ENCODE measurements at regions not wholly inside any gene's neighbourhood (a gene's known extent, or its start where the extent isn't known, plus 50 kb on each side); places are given as distances from the start of the nearest gene placed in this dataset.

DNA sequence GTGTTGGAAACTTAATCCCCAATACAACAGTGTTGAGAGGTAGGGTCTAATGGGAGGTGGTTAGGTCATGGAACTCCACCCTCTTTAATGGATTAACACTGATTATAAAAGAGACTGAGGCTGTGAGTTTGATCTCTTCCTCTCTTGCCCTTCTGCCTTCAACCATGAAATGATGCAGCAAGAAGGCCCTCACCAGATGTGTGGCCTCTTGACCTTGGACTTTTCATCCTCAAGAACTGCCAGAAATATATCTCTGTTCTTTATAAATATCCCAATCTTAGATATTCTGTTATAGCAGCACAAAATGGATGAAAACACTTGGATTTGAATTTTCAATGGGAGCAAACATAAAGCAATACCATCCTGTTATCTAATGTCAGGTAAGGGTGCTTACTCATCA, 67.6 kb downstream of the NMUR2 start:
- DNase-seq, result no peak

DNA sequence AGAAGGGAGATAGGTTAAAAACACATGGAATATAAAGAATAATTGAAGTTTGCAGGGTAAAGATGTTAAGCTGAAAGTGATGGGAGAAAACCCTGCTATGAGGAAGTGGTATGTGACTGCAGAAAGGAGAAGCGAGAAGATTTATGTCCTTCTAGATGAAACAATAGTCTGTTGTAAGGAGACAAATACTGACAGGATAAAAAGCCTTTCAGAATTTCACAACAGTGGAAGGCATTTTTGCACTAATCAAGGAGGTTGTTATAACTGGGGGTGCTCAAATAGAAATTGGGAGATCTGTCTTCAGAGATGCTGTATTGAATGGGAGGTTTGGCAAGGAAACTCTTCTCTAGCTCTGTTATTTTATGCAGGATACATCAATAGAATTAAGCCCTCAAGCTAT, 69.6 kb downstream of the NMUR2 start:
- no peak for DNase-seq

DNA sequence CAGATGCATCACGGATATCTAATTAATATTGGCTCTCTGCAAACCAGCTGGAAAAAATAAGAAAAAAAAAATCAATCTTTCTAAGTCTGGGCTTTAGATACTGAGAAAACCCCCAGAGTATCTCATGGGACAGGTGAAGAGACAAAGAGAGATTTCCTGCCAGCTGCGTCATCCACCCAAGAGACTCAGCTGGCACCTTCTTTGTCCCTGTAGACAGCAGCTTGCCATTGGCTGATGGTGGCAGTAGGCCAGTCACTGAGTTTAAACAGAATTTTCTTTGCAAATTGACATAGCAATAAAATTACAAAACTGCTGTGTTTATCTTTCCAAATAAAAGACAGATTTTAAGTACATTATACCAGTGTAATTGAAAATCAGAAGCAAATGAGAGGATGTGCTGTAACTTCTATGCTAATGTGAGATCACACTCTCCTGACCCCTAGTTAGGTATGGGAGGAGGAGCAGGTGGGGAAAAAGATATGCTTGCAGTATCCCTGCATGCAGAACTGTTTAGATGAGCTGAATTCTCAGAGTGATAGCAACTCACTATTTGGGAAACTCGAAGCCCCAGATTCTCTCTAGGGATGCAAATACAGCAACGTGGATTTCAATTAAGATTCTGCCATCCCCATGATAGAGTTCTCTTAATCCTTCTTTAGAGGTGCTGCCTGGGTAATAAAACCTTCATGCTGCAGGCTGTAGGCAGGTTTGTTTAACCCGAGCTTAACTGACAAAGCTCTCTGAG, 72.2 kb downstream of the NMUR2 start:
- no peak for DNase-seq

DNA sequence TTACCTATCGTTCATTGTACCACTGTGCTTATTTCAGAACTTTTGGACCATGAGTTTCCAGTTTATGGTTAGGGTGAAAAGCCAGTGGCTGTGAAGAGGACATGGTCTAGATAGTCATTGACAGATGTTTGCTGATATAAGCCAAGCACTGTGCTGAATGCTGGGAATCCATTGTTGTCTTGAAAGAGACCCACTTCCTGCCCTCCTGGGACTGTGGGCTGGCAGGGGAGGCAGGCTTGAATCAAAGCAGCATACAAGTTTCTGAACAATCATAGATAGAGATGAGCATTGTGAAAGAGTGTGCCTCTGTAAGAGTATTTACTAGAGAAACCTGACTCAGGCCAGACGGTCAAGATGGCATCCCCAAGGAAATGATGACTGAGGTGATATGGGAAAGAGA, 73.4 kb downstream of the NMUR2 start:
- no peak for DNase-seq

- DNase-seq, result no peak
These were observed 74.1 kb downstream of the NMUR2 start for GRCh38 chr5:152331006-152331405.

DNA sequence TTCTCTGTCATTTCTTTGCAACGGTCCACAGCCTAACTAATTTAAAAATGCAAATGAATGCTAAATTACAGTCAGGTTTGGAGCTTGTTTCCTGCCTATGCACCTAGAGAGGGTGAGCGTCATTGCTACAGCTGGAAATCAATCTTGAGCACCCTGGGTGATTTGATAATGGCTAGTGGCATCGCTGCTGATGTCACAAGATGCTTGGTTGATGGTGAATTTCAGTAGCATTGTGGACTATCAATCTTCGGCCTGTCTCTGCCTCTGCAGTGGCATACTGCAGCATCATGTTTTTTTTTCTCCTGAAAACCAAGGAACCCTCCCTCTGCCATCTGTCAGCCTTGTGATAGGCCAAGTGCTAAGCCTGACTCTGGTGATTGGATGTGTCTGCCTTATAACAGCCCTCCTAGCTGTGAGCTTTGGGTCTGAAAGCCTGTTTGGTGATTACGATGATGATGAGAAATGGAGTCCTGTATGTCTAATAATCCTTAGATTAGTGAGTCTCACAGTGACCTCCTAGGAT, 75.3 kb downstream of the NMUR2 start:
- DNase-seq, result no peak

- DNase-seq, result no peak
These were observed 75.9 kb downstream of the NMUR2 start for GRCh38 chr5:152329207-152329606.

- no peak for DNase-seq
These were observed 89.1 kb downstream of the NMUR2 start for GRCh38 chr5:152315942-152316341.

- no peak for DNase-seq
These were observed 90.8 kb downstream of the NMUR2 start for GRCh38 chr5:152314196-152314829.

GRCh38 chr5:152309926-152310450, 95.1 kb downstream of the NMUR2 start:
- no peak for DNase-seq

- DNase-seq, result no peak
These were observed 98.7 kb downstream of the NMUR2 start for GRCh38 chr5:152306386-152306785.

- no peak for DNase-seq
These were observed 99.6 kb downstream of the NMUR2 start for GRCh38 chr5:152305525-152305924.

DNA sequence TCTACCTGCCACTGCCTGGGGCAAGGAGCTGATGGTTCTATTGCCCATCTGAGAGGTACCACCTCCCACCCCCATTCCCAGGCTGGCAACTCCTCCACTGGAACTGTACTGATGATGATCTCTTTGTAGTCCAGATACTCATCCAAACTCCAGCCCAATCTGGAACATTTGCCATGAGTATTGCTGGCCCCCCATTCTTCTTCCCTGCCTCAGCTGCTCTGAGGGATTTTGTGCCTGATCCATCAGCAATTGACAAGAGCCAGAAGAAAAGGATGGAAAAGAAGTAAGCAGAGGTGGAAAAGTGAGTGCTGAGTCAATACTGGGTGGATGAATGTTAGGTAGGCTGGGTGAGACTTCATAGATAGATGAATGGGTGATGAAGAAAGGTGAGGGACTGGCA, 101.2 kb downstream of the NMUR2 start:
- no peak for DNase-seq

- DNase-seq, result no peak
These were observed 107.2 kb downstream of the NMUR2 start for GRCh38 chr5:152297866-152298265.

GRCh38 chr5:152293189-152293588, 111.9 kb downstream of the NMUR2 start:
- DNase-seq, result no peak

DNA sequence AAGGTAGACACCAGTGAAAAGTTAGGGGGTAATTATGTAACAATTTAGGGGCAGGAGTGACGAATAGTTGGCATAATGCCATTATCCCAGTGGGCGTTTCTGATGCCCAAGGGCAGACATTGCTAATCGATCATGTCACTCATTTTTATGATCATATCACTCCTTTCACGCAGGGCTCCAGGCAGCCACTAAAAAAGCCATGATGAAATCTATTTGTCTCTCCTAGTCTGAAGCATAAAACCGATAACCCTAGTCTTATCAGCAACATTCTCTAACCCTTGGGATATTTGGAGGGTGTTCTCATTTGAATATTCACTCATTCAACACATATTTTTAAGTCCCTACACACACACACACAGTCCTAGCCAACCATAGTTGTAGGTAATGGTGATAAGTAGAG, 114.9 kb downstream of the NMUR2 start:
- DNase-seq, result no peak

DNA sequence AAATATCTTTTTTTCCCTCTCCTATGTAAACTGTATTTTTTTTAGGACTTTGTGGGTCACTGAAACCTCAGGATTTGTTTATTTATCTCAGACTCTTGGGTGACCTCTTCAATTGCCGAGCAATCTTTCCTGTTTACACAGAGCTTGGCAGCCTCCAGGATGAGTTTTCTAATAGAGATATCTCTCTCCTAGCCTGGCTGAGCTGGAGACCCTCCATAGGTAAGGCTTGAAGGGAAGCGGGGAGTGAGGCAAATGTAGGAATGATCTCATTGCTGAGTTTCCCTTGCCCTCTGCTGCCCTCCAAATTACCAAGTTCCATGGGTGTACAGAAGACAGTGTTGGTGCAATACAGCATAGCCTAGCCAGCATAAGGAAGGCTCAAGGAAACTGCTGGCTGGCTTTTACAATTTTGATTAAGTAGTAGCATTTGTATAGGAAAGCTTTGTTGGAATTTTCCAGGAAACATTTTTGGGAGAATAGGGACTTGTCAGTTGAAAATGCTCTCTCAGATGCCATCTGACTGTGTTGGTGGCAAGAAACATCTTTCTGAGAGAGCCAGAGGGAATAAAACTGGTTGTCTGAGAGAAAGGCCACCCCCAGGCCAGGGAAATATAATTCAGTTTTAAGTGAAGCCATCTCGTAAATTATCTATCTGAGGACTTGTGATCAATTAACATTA, 116.0 kb downstream of the NMUR2 start:
- DNase-seq, result no peak

DNA sequence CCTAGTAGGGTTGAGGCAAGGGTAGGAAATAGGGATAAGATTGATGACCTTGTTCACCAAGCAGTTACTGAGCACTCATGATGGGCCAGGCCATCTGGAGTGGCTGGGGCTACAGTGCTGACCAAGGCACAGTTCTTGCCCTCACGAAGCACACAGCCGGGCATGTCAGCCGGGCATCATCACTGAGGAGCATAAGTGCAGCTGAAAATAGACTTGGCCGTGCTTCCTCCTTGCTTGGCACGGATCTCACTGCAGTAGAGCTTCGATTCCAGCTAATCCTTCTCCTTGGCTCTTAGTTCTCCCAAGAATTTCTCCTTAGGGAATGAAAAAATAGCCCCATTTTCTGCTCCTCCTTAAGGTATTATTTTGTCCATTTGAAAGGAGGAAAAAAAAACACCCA, 116.6 kb downstream of the NMUR2 start:
- DNase-seq, result no peak

GRCh38 chr5:152285764-152286163, 119.3 kb downstream of the NMUR2 start:
- DNase-seq, result no peak

DNA sequence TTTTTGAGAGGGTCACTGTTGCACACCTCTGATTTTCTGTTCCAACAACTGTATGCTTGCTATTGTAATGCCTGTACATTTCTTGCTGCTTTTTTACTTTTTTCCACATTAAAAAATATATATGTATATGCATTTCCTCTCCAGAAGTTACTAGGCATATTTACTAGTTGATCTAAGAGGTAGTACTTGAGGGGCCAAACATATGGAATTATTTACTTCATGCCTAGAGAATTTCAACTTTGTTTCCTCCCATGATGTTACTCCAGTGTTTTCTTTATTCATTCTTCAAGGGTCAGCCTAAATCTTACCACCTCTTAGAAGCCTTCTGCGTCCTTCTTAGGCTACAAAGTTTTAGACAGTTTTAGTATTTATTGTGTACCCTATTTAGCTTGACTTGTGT, 122.7 kb downstream of the NMUR2 start:
- DNase-seq, result no peak

GRCh38 chr5:152277936-152278335, 127.1 kb downstream of the NMUR2 start:
- DNase-seq, result no peak

GRCh38 chr5:152274224-152274623, 130.9 kb downstream of the NMUR2 start:
- DNase-seq, result no peak

DNA sequence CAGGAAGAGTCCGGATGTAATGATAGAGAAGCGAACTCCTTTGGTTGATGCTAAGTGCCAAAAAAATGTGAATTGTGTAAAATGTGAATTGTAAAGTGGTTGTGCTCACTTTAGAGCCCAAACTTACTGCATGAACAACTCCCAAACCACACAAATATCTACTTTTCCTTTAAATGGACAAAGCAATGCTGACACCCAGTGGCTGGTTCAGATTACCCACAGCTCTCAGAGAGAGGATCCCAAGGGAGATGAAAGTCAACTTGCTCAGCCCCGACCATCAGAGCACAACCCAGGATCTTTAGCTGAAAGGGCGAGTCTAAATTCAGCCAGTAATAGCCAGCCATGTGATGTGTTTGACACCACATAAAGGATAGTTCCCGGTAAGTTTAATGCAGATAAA, 133.7 kb downstream of the NMUR2 start:
- no peak for DNase-seq

DNA sequence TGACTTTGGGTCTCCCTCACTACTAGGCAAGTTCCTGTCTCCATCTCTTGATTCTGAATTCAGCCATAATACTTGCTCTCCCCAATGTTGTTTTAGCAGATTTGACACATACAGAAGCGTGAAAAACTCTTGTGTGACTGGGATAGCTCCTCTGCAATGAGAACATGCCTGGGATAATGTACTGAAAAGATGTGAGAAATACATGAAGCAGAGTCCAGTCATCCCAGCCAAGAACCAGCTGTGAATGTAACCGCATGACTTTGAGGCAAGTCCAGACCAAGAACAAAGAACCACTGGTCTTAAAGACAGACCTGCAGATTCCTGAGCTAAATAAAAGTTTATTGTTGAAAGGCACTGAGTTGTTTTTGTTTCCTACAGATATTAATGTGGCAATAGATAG, 135.0 kb downstream of the NMUR2 start:
- DNase-seq, result no peak
